ENCODE measurements at regions not wholly inside any gene's neighbourhood (a gene's known extent, or its start where the extent isn't known, plus 50 kb on each side); places are given as distances from the start of the nearest gene placed in this dataset.

- no peak overlapping the region for H3K4me3 ChIP-seq
- no peak for DNase-seq
- no peaks in the 10 kb centered on the region for H3K9me3 ChIP-seq
- no peaks in the 10 kb centered on the region for H3K4me1 ChIP-seq
- H3K27ac ChIP-seq, result no peak overlapping the region
- WGBS, 2 donors, result 79 to 88% methylated on average over 4 of the region's 4 CpGs
- TF ChIP-seq POLR2A (IDR thresholded peaks at IDR 0.05) (no peak), CTCF (IDR thresholded peaks at IDR 0.05) (no peak)
- no peaks in the 10 kb centered on the region for H3K36me3 ChIP-seq (replicated peaks in 1 of 2; ENCODE audit: insufficient read depth in 1 of 2, low read depth in 2 of 2)
- H3K27me3 ChIP-seq, result no peaks in the 10 kb centered on the region
- ATAC-seq, result no peak
- intact Hi-C loops (cut with DNase I), result no loop called here
Measured at GRCh38 chr6:154931711-154932424, 63.2 kb upstream of the TIAM2 start.

- intact Hi-C loops (cut with DNase I), result no loop called here
- no peaks in the 10 kb centered on the region for H3K27me3 ChIP-seq
- DNase-seq (no peak), ATAC-seq (no peak)
- no peak overlapping the region for H3K4me3 ChIP-seq
- H3K9me3 ChIP-seq, result no peaks in the 10 kb centered on the region
- TF ChIP-seq POLR2A (IDR thresholded peaks at IDR 0.05) (no peak), CTCF (IDR thresholded peaks at IDR 0.05) (no peak)
- H3K4me1 ChIP-seq, result no peaks in the 10 kb centered on the region
- H3K27ac ChIP-seq, result no peak overlapping the region
- 59 to 64% methylated on average over 6 of the region's 6 CpGs for WGBS, 2 donors
- no peaks in the 10 kb centered on the region for H3K36me3 ChIP-seq (replicated peaks in 1 of 2; ENCODE audit: insufficient read depth in 1 of 2, low read depth in 2 of 2)
Measured at GRCh38 chr6:154932515-154933027, 62.5 kb upstream of the TIAM2 start.

GRCh38 chr6:154933181-154933827 is 61.8 kb upstream of the TIAM2 start:
- TF ChIP-seq POLR2A (IDR thresholded peaks at IDR 0.05), result no peak
- TF ChIP-seq CTCF (IDR thresholded peaks at IDR 0.05), result no peak
- intact Hi-C loops (cut with DNase I), result no loop called here
- ATAC-seq (no peak), DNase-seq (no peak)
- Histone ChIP-seq H3K9me3 (no peaks in the 10 kb centered on the region), H3K27me3 (no peaks in the 10 kb centered on the region), H3K4me1 (no peaks in the 10 kb centered on the region), H3K27ac (no peak overlapping the region), H3K4me3 (no peak overlapping the region), H3K36me3 (replicated peaks in 1 of 2; ENCODE audit: insufficient read depth in 1 of 2, low read depth in 2 of 2) (no peaks in the 10 kb centered on the region)
- WGBS, 2 donors, result 85 to 89% methylated on average over 10 of the region's 10 CpGs

GRCh38 chr6:154937306-154938220 is 57.6 kb upstream of the TIAM2 start:
- H3K36me3 ChIP-seq (replicated peaks in 1 of 2; ENCODE audit: insufficient read depth in 1 of 2, low read depth in 2 of 2), result no peaks in the 10 kb centered on the region
- TF ChIP-seq CTCF (IDR thresholded peaks at IDR 0.05), result no peak
- TF ChIP-seq POLR2A (IDR thresholded peaks at IDR 0.05), result no peak
- DNase-seq (no peak), ATAC-seq (no peak)
- WGBS, 2 donors, result 72 to 79% methylated on average over 13 to 17 of the region's 17 CpGs
- no peaks in the 10 kb centered on the region for H3K4me1 ChIP-seq
- no peaks in the 10 kb centered on the region for H3K27me3 ChIP-seq
- intact Hi-C loops (cut with DNase I), result no loop called here
- no peak overlapping the region for H3K27ac ChIP-seq
- H3K9me3 ChIP-seq, result no peaks in the 10 kb centered on the region
- no peak overlapping the region for H3K4me3 ChIP-seq

All from body of pancreas (tissue), 4 donors.